WERI-Rb-1 (cell line): ENCODE measurements at regions not wholly inside any gene's neighbourhood (a gene's known extent, or its start where the extent isn't known, plus 50 kb on each side); places are given as distances from the start of the nearest gene placed in this dataset.

Experiments used
- DNase-seq: peaks from one replicate; pipeline ENCODE4 v3.0.0-alpha.2; 2020
- H3K27ac ChIP-seq: fragments of 250-450 bp; sonication (Bioruptor Pico); 2 replicates; pipeline ENCODE4 v1.5.1; 2020; ENCODE audit warnings: mild to moderate bottlenecking, moderate library complexity
- H3K27me3 ChIP-seq: fragments of 250-450 bp; sonication (Bioruptor Pico); 2 replicates; pipeline ENCODE4 v1.5.1; 2021; ENCODE audit warnings: mild to moderate bottlenecking, low read depth, moderate library complexity; ENCODE audit not compliant: insufficient read depth, severe bottlenecking
- H3K36me3 ChIP-seq: fragments of 250-450 bp; sonication (Bioruptor Pico); 2 replicates; pipeline ENCODE4 v1.5.1; 2020; ENCODE audit warnings: mild to moderate bottlenecking, moderate library complexity
- H3K4me3 ChIP-seq: 2 replicates; pipeline ENCODE4 v1.5.1; 2011; ENCODE audit warnings: low read depth, mild to moderate bottlenecking, control low read depth, low read length
- H3K9me3 ChIP-seq: fragments of 250-450 bp; sonication (Bioruptor Pico); 2 replicates; pipeline ENCODE4 v1.5.1; 2021; ENCODE audit warnings: mild to moderate bottlenecking, moderate library complexity; ENCODE audit not compliant: severe bottlenecking
- TF ChIP-seq, protein P1 (sequence below): IDR thresholded peaks from 2 replicates; pipeline ENCODE4 v1.5.1; 2011; ENCODE audit warnings: low read depth, mild to moderate bottlenecking, control low read depth, inconsistent platforms, low read length

DNA sequence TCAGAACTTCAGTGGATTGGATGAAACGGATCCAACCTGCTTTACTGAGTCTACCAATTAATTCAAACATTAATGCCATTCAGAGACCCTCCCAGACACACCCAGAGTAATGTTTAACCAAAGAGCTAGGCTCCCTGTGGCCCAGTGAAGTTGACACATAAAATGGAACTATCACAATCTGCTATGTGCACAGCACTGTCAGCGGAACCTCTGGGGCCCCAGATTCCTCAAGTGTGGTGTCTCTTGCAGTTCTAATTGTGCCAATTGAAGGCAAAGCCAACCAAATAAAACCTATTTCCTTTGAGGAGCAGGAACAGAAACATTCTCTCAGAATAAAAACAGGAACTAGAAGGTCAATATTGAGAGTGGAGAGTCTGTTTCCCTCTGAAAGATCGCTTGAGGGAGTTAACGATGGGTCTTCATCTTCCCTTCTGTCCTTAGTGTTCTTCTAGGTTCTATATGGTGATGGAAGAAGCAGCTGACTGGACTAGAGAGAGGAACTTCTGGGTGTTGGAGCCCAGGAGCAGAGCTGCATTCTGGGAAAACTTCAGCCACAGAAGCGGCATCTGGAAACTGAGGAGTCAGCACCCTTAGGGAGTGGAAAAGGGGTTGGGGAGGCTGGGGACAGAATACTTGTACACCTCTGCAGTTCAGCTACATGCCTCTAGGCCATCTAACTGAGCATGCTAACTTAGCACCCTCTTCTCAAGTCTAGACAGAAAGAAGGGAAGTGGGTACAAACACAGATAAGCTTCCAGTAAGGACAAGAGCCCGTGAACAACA, 174.4 kb upstream of the FBXO11 start:
- TF ChIP-seq, protein P1, sequence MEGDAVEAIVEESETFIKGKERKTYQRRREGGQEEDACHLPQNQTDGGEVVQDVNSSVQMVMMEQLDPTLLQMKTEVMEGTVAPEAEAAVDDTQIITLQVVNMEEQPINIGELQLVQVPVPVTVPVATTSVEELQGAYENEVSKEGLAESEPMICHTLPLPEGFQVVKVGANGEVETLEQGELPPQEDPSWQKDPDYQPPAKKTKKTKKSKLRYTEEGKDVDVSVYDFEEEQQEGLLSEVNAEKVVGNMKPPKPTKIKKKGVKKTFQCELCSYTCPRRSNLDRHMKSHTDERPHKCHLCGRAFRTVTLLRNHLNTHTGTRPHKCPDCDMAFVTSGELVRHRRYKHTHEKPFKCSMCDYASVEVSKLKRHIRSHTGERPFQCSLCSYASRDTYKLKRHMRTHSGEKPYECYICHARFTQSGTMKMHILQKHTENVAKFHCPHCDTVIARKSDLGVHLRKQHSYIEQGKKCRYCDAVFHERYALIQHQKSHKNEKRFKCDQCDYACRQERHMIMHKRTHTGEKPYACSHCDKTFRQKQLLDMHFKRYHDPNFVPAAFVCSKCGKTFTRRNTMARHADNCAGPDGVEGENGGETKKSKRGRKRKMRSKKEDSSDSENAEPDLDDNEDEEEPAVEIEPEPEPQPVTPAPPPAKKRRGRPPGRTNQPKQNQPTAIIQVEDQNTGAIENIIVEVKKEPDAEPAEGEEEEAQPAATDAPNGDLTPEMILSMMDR = no peak
- no peak overlapping the region for H3K4me3 ChIP-seq
- H3K36me3 ChIP-seq = no peaks in the 10 kb centered on the region
- no peak for DNase-seq
- no peaks in the 10 kb centered on the region for H3K27me3 ChIP-seq
- H3K9me3 ChIP-seq = no peaks in the 10 kb centered on the region
- no peak overlapping the region for H3K27ac ChIP-seq

DNA sequence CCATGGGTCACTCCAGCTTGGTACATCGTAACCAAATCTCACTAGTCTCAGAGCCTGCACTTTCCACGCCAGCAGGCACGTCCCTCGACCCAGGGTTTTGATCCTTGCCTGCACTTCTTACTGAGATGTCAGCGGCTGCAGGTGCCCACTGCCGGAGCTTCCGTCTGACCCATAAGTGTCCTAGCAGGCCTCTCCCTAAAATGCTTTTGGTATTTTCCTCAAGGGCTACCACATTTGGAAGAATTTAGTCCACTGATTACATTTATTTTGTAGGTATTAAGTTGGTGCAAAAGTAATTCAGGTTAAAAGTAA, 175.0 kb upstream of the FBXO11 start:
- no peak overlapping the region for H3K27ac ChIP-seq
- TF ChIP-seq, protein P1 = no peak
- H3K27me3 ChIP-seq = no peaks in the 10 kb centered on the region
- no peak for DNase-seq
- H3K36me3 ChIP-seq = no peaks in the 10 kb centered on the region
- no peak overlapping the region for H3K4me3 ChIP-seq
- no peaks in the 10 kb centered on the region for H3K9me3 ChIP-seq

DNA sequence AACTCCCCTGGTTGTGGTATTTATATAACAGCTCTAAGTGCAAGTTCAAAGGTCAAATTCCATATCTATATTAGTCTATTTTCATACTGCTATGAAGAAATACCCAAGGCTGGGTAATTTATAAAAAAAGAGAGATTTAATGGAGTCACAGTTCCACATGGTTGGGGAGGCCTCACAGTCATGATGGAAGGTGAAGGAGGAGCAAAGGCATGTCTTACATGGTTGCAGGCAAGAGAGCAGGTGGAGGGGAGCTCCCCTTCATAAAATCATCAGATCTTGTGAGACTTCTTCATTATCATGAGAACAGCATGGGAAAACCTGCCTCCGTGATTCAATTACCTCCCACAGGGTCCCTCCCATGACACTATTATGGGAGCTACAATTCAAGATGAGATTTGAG, 179.6 kb upstream of the FBXO11 start:
- DNase-seq = no peak
- H3K27ac ChIP-seq = no peak overlapping the region
- TF ChIP-seq, protein P1 = no peak
- H3K4me3 ChIP-seq = no peak overlapping the region
- no peaks in the 10 kb centered on the region for H3K27me3 ChIP-seq
- peaks cover 6% of the 10 kb centered on the region for H3K9me3 ChIP-seq
- no peaks in the 10 kb centered on the region; the same call in 1 of the 2 replicates for H3K36me3 ChIP-seq

DNA sequence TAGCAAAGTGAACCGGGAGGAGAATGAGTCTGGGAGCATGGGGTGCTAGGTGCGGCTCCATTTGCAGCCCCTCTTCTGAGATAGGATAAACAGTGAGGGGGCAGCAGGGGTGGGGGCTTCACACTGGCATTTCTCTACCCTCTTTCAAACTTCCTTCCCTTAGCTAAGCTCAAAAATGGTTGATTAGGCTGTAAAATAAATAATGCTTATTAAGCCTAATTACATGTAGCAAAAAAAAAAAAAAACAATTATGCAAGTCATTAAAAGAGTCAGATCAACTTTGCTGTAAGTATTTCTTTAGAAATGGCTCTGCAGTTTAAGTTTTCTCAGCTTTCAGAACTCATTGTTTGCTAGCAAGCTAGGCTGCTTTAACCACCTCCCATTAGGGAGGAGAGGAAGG, 182.7 kb upstream of the FBXO11 start:
- Histone ChIP-seq H3K27ac (no peak overlapping the region), H3K27me3 (no peaks in the 10 kb centered on the region), H3K4me3 (no peak overlapping the region), H3K9me3 (peaks cover 19% of the 10 kb centered on the region), H3K36me3 (peaks cover 3% of the 10 kb centered on the region; the same call in 1 of the 2 replicates)
- TF ChIP-seq, protein P1 = no peak
- no peak for DNase-seq

GRCh38 chr2:48089644-48090043, 183.3 kb upstream of the FBXO11 start:
- TF ChIP-seq, protein P1 = no peak
- Histone ChIP-seq H3K4me3 (no peak overlapping the region), H3K9me3 (peaks cover 19% of the 10 kb centered on the region), H3K36me3 (peaks cover 3% of the 10 kb centered on the region; the same call in 1 of the 2 replicates), H3K27me3 (no peaks in the 10 kb centered on the region), H3K27ac (no peak overlapping the region)
- DNase-seq = no peak
